A549 (cell line): ENCODE measurements at regions not wholly inside any gene's neighbourhood (a gene's known extent, or its start where the extent isn't known, plus 50 kb on each side); places are given as distances from the start of the nearest gene placed in this dataset.

ENCODE experiments used
- ATAC-seq, 2 experiments: fragments of 200-7000 bp in 1 of 2; fragments of >200 bp in 1 of 2; cut with Nextera tagmentation in 1 of 2; cut with Tn5 transposase in 1 of 2; 3 replicates each; pipeline versions ENCODE4 v1.8.0 to v1.9.1; 2018 to 2020; ENCODE audit warnings: mild to moderate bottlenecking in 1 of 2, moderate library complexity in 1 of 2
- CTCF ChIA-PET: fragments of 300-600 bp; sonication (Branson Sonifier 250); formaldehyde crosslinking; extraction: SDS; loops from one replicate; lab custom pipeline; 2021; ENCODE audit warnings: antibody characterized with exemption, inconsistent platforms; lab: Yijun Ruan, JAX
- POLR2A ChIA-PET: fragments of 350-600 bp; formaldehyde crosslinking; extraction: SDS; loops from one replicate; lab custom pipeline; 2021; ENCODE audit warnings: antibody characterized with exemption, inconsistent platforms; lab: Yijun Ruan, JAX
- DNase-seq, 2 experiments: peaks; one replicate each; pipeline versions ENCODE4 v3.0.0 to v3.0.0-alpha.2; 2011 to 2016; ENCODE audit warnings: low read depth in 1 of 2, low spot score in 1 of 2
- FAIRE-seq: peaks from 2 replicates; lab custom pipeline; 2011; peaks lifted over from hg19 to GRCh38; lab: Jason Lieb, UNC
- H3K27ac ChIP-seq, 2 experiments: fragments of >200 bp; sonication (Bioruptor Twin); formaldehyde crosslinking; 3 replicates each; pipeline ENCODE4 v1.5.1; 2016 to 2017
- H3K4me1 ChIP-seq: fragments of >200 bp; sonication (Bioruptor Twin); formaldehyde crosslinking; 3 replicates; pipeline ENCODE4 v1.6.1; 2016
- H3K4me2 ChIP-seq: fragments of >200 bp; sonication (Bioruptor Twin); formaldehyde crosslinking; 3 replicates; pipeline ENCODE4 v1.6.1; 2016
- H3K4me3 ChIP-seq: fragments of >200 bp; sonication (Bioruptor Twin); formaldehyde crosslinking; 3 replicates; pipeline ENCODE4 v1.5.1; 2016
- H3K9me3 ChIP-seq: fragments of >200 bp; sonication (Bioruptor Twin); formaldehyde crosslinking; 3 replicates; pipeline ENCODE4 v1.6.1; 2016
- BHLHE40 ChIP-seq: IDR thresholded peaks from 2 replicates; pipeline ENCODE4 v1.6.1; 2012; ENCODE audit warnings: low read depth, low read length, inconsistent platforms
- CBX8 ChIP-seq: fragments of 200-600 bp; sonication (generic); IDR thresholded peaks from 2 replicates; pipeline ENCODE4 v1.6.1; 2016
- FOSB ChIP-seq: fragments of 250-450 bp; sonication (Bioruptor Pico); IDR thresholded peaks from 2 replicates; pipeline ENCODE4 v1.5.0; 2020; ENCODE audit warnings: mild to moderate bottlenecking, moderate library complexity
- FOSL2 ChIP-seq, 2 experiments: fragments of 450-650 bp in 1 of 2; fragments of >200 bp in 1 of 2; sonication (Bioruptor Twin) in 1 of 2; formaldehyde crosslinking; IDR thresholded peaks; 2 replicates each; pipeline versions ENCODE4 v1.5.0 to v1.6.1; 2016 to 2020; ENCODE audit warnings: mild to moderate bottlenecking in 1 of 2, moderate library complexity in 1 of 2
- GATA3 ChIP-seq: IDR thresholded peaks from 2 replicates; pipeline ENCODE4 v1.6.1; 2012; ENCODE audit warnings: borderline replicate concordance
- HEYL ChIP-seq: fragments of 250-450 bp; sonication (Bioruptor Pico); IDR thresholded peaks from 2 replicates; pipeline ENCODE4 v1.8.0; 2021; ENCODE audit warnings: mild to moderate bottlenecking, moderate library complexity
- HOXB13 ChIP-seq: fragments of 250-450 bp; sonication (Bioruptor Pico); IDR thresholded peaks from 2 replicates; pipeline ENCODE4 v1.5.0; 2020; ENCODE audit warnings: low read depth, mild to moderate bottlenecking, moderate library complexity
- HOXB5 ChIP-seq: fragments of 250-450 bp; sonication (Bioruptor Pico); IDR thresholded peaks from 2 replicates; pipeline ENCODE4 v1.5.0; 2020; ENCODE audit warnings: mild to moderate bottlenecking, moderate library complexity
- JUN ChIP-seq, 2 experiments: fragments of >200 bp; sonication (Bioruptor Twin); formaldehyde crosslinking; IDR thresholded peaks; 2 replicates in 1 of 2; 3 replicates in 1 of 2; pipeline ENCODE4 v1.6.1; 2016 to 2017
- JUNB ChIP-seq: fragments of >200 bp; sonication (Bioruptor Twin); formaldehyde crosslinking; IDR thresholded peaks from 2 replicates; pipeline ENCODE4 v1.6.1; 2016
- KDM5A ChIP-seq: fragments of 200-600 bp; sonication (generic); IDR thresholded peaks from 2 replicates; pipeline ENCODE4 v1.6.1; 2016; ENCODE audit warnings: antibody characterized with exemption, mild to moderate bottlenecking
- NPAS2 ChIP-seq: fragments of 250-450 bp; sonication (Bioruptor Pico); IDR thresholded peaks from 2 replicates; pipeline ENCODE4 v1.8.0; 2022; ENCODE audit warnings: mild to moderate bottlenecking, moderate library complexity, borderline replicate concordance
- RCOR1 ChIP-seq: fragments of 150-350 bp; IDR thresholded peaks from 2 replicates; pipeline ENCODE4 v1.6.1; 2014; ENCODE audit warnings: antibody characterized with exemption, low read length, low read depth
- RNF2 ChIP-seq: fragments of 200-600 bp; sonication (generic); IDR thresholded peaks from 2 replicates; pipeline ENCODE4 v1.6.1; 2016; ENCODE audit warnings: low read depth, mild to moderate bottlenecking, antibody characterized with exemption, moderate library complexity, borderline replicate concordance
- SMC3 ChIP-seq: fragments of >200 bp; sonication (Bioruptor Twin); formaldehyde crosslinking; IDR thresholded peaks from 3 replicates; pipeline ENCODE4 v1.6.1; 2018; ENCODE audit warnings: inconsistent platforms
- TFCP2L1 ChIP-seq: fragments of 250-450 bp; sonication (Bioruptor Pico); IDR thresholded peaks from 2 replicates; pipeline ENCODE4 v1.5.0; 2021; ENCODE audit warnings: mild to moderate bottlenecking
- ZFP36 ChIP-seq: fragments of 450-650 bp; IDR thresholded peaks from 2 replicates; pipeline ENCODE4 v1.6.1; 2014; ENCODE audit warnings: borderline replicate concordance; ENCODE audit not compliant: partially characterized antibody
- ZNF302 ChIP-seq: fragments of 250-450 bp; sonication (Bioruptor Pico); IDR thresholded peaks from 2 replicates; pipeline ENCODE4 v1.9.0; 2021; ENCODE audit warnings: inconsistent platforms, mild to moderate bottlenecking, moderate library complexity
- ZSCAN20 ChIP-seq: fragments of 250-450 bp; sonication (Bioruptor Pico); IDR thresholded peaks from 2 replicates; pipeline ENCODE4 v1.8.0; 2022; ENCODE audit warnings: mild to moderate bottlenecking, moderate library complexity
- WGBS: methylation state at CpG from one replicate; pipeline ENCODE4 v1.1.6; 2017; ENCODE audit errors: missing lambda C conversion rate; 5-methylcytosine and 5-hydroxymethylcytosine counted together
- TF ChIP-seq, protein P1 (sequence below): fragments of 450-650 bp; IDR thresholded peaks from 2 replicates; pipeline ENCODE4 v1.6.1; 2014; ENCODE audit warnings: antibody characterized with exemption
- TF ChIP-seq, protein P2 (sequence below): fragments of 150-350 bp; IDR thresholded peaks from 2 replicates; pipeline ENCODE4 v1.6.1; 2014; ENCODE audit warnings: low read depth, mild to moderate bottlenecking, low read length
- TF ChIP-seq, protein P3 (sequence below): fragments of >200 bp; sonication (Bioruptor Twin); formaldehyde crosslinking; IDR thresholded peaks from 3 replicates; pipeline ENCODE4 v1.5.1; 2016
- TF ChIP-seq, protein P4 (sequence below): IDR thresholded peaks from 2 replicates; pipeline ENCODE4 v1.6.1; 2012
- TF ChIP-seq, protein P5 (sequence below): fragments of >200 bp; sonication (Bioruptor Twin); formaldehyde crosslinking; IDR thresholded peaks from 2 replicates; pipeline ENCODE4 v1.6.1; 2016
- TF ChIP-seq, protein P6 (sequence below): fragments of >200 bp; sonication (Bioruptor Twin); formaldehyde crosslinking; IDR thresholded peaks from 3 replicates; pipeline ENCODE4 v1.6.1; 2016
- TF ChIP-seq, protein P7 (sequence below): fragments of 200-600 bp; sonication (generic); IDR thresholded peaks from 2 replicates; pipeline ENCODE4 v1.6.1; 2016; ENCODE audit warnings: antibody characterized with exemption, mild to moderate bottlenecking, moderate library complexity
- TF ChIP-seq, protein P8 (sequence below): fragments of 250-450 bp; sonication (Bioruptor Pico); IDR thresholded peaks from 2 replicates; pipeline ENCODE4 v1.5.0; 2020; ENCODE audit warnings: low read depth, mild to moderate bottlenecking, moderate library complexity
- TF ChIP-seq, protein P9 (sequence below): IDR thresholded peaks from 2 replicates; pipeline ENCODE4 v1.6.1; 2012; ENCODE audit warnings: low read depth, borderline replicate concordance

DNA sequence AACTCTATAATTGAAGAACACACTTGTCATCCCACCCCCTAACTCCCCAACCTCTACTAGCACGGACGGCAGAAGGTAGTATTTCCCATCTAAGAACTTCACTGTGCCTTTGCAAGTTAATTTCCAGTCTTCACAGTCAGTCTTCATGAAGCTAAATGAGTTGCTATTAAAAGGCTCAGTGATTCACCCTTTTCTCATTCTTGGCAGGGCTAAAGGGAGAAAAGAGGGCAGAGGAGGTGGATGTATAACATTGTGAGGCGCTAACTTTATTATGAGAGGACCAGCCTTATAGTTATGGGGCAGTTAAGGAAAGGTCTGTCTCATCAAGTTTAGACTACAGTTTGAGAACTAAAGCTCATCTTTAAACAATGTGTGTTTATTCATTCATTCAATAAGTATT lies 161.0 kb upstream of the S100G start:
- DNase-seq (no peak), ATAC-seq (no peak), FAIRE-seq (no peak)
- no peak for TF ChIP-seq ZNF302 (CRISPR knock-in tag)
- TF ChIP-seq RNF2 = no peak
- TF ChIP-seq CBX8 = no peak
- TF ChIP-seq ZSCAN20 (CRISPR knock-in tag) = no peak
- no peak for TF ChIP-seq HOXB13
- TF ChIP-seq KDM5A = no peak
- no peak for TF ChIP-seq HEYL (CRISPR knock-in tag)
- TF ChIP-seq, protein P1, sequence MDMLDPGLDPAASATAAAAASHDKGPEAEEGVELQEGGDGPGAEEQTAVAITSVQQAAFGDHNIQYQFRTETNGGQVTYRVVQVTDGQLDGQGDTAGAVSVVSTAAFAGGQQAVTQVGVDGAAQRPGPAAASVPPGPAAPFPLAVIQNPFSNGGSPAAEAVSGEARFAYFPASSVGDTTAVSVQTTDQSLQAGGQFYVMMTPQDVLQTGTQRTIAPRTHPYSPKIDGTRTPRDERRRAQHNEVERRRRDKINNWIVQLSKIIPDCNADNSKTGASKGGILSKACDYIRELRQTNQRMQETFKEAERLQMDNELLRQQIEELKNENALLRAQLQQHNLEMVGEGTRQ = no peak
- TF ChIP-seq TFCP2L1 = no peak
- TF ChIP-seq, protein P2, sequence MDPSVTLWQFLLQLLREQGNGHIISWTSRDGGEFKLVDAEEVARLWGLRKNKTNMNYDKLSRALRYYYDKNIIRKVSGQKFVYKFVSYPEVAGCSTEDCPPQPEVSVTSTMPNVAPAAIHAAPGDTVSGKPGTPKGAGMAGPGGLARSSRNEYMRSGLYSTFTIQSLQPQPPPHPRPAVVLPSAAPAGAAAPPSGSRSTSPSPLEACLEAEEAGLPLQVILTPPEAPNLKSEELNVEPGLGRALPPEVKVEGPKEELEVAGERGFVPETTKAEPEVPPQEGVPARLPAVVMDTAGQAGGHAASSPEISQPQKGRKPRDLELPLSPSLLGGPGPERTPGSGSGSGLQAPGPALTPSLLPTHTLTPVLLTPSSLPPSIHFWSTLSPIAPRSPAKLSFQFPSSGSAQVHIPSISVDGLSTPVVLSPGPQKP = no peak
- TF ChIP-seq SMC3 = no peak
- TF ChIP-seq GATA3 = no peak
- TF ChIP-seq, protein P3, sequence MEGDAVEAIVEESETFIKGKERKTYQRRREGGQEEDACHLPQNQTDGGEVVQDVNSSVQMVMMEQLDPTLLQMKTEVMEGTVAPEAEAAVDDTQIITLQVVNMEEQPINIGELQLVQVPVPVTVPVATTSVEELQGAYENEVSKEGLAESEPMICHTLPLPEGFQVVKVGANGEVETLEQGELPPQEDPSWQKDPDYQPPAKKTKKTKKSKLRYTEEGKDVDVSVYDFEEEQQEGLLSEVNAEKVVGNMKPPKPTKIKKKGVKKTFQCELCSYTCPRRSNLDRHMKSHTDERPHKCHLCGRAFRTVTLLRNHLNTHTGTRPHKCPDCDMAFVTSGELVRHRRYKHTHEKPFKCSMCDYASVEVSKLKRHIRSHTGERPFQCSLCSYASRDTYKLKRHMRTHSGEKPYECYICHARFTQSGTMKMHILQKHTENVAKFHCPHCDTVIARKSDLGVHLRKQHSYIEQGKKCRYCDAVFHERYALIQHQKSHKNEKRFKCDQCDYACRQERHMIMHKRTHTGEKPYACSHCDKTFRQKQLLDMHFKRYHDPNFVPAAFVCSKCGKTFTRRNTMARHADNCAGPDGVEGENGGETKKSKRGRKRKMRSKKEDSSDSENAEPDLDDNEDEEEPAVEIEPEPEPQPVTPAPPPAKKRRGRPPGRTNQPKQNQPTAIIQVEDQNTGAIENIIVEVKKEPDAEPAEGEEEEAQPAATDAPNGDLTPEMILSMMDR = no peak
- TF ChIP-seq JUN (IDR thresholded peaks at IDR 0.05) = no peak
- no peak for TF ChIP-seq ZFP36
- no peak for TF ChIP-seq HOXB5 (CRISPR knock-in tag)
- TF ChIP-seq, protein P4, sequence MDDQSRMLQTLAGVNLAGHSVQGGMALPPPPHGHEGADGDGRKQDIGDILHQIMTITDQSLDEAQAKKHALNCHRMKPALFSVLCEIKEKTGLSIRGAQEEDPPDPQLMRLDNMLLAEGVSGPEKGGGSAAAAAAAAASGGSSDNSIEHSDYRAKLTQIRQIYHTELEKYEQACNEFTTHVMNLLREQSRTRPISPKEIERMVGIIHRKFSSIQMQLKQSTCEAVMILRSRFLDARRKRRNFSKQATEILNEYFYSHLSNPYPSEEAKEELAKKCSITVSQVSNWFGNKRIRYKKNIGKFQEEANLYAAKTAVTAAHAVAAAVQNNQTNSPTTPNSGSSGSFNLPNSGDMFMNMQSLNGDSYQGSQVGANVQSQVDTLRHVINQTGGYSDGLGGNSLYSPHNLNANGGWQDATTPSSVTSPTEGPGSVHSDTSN = no peak
- TF ChIP-seq BHLHE40 = no peak
- TF ChIP-seq, protein P5, sequence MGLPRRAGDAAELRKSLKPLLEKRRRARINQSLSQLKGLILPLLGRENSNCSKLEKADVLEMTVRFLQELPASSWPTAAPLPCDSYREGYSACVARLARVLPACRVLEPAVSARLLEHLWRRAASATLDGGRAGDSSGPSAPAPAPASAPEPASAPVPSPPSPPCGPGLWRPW = no peak
- no peak overlapping the region for H3K4me3 ChIP-seq
- peaks cover 6% of the 10 kb centered on the region; the same call in 2 of the 3 replicates for H3K4me1 ChIP-seq
- no peaks in the 10 kb centered on the region for H3K9me3 ChIP-seq
- WGBS = 71% methylated on average over 3 of the region's 3 CpGs
- POLR2A ChIA-PET = no interaction called here
- CTCF ChIA-PET = no interaction called here
- H3K27ac ChIP-seq = no peak overlapping the region
- H3K4me2 ChIP-seq = no peak overlapping the region

DNA sequence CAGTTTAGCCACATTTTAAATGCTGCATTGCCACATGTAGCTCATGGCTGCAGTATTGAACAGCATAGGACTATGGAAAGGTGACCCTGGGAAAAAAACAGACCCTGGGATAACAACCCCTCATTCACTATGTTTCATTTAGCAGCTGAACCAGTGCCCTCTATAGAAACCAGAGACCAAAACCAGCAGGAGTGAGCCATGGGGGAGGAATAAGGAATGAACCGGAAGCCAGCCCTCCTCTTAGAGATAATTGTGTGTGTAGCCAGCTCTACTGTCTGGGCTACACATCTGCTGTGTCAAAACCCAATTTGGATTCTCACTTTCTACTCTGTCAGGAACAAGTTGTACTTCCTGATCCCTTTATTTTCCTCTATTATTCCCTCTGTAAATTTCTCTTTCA lies 158.5 kb upstream of the S100G start:
- no peak overlapping the region for H3K4me3 ChIP-seq
- no peak for FAIRE-seq
- no peaks in the 10 kb centered on the region for H3K4me1 ChIP-seq
- no peak overlapping the region for H3K4me2 ChIP-seq
- no peak for ATAC-seq
- WGBS = 63% methylated on average over 1 of the region's 1 CpG
- no peak overlapping the region for H3K27ac ChIP-seq
- TF ChIP-seq NPAS2 (no peak), FOSL2 (IDR thresholded peaks at IDR 0.05) (no peak), FOSL2 (CRISPR knock-in tag; IDR thresholded peaks at IDR 0.05) (no peak), RCOR1 (no peak), JUNB (no peak), FOSB (CRISPR knock-in tag) (no peak), JUN (IDR thresholded peaks at IDR 0.05) (no peak), ZFP36 (no peak)
- TF ChIP-seq, protein P6, sequence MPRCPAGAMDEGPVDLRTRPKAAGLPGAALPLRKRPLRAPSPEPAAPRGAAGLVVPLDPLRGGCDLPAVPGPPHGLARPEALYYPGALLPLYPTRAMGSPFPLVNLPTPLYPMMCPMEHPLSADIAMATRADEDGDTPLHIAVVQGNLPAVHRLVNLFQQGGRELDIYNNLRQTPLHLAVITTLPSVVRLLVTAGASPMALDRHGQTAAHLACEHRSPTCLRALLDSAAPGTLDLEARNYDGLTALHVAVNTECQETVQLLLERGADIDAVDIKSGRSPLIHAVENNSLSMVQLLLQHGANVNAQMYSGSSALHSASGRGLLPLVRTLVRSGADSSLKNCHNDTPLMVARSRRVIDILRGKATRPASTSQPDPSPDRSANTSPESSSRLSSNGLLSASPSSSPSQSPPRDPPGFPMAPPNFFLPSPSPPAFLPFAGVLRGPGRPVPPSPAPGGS = no peak
- TF ChIP-seq, protein P7, sequence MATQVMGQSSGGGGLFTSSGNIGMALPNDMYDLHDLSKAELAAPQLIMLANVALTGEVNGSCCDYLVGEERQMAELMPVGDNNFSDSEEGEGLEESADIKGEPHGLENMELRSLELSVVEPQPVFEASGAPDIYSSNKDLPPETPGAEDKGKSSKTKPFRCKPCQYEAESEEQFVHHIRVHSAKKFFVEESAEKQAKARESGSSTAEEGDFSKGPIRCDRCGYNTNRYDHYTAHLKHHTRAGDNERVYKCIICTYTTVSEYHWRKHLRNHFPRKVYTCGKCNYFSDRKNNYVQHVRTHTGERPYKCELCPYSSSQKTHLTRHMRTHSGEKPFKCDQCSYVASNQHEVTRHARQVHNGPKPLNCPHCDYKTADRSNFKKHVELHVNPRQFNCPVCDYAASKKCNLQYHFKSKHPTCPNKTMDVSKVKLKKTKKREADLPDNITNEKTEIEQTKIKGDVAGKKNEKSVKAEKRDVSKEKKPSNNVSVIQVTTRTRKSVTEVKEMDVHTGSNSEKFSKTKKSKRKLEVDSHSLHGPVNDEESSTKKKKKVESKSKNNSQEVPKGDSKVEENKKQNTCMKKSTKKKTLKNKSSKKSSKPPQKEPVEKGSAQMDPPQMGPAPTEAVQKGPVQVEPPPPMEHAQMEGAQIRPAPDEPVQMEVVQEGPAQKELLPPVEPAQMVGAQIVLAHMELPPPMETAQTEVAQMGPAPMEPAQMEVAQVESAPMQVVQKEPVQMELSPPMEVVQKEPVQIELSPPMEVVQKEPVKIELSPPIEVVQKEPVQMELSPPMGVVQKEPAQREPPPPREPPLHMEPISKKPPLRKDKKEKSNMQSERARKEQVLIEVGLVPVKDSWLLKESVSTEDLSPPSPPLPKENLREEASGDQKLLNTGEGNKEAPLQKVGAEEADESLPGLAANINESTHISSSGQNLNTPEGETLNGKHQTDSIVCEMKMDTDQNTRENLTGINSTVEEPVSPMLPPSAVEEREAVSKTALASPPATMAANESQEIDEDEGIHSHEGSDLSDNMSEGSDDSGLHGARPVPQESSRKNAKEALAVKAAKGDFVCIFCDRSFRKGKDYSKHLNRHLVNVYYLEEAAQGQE = no peak
- TF ChIP-seq, protein P8, sequence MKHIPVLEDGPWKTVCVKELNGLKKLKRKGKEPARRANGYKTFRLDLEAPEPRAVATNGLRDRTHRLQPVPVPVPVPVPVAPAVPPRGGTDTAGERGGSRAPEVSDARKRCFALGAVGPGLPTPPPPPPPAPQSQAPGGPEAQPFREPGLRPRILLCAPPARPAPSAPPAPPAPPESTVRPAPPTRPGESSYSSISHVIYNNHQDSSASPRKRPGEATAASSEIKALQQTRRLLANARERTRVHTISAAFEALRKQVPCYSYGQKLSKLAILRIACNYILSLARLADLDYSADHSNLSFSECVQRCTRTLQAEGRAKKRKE (CRISPR knock-in tag) = no peak
- TF ChIP-seq, protein P9, sequence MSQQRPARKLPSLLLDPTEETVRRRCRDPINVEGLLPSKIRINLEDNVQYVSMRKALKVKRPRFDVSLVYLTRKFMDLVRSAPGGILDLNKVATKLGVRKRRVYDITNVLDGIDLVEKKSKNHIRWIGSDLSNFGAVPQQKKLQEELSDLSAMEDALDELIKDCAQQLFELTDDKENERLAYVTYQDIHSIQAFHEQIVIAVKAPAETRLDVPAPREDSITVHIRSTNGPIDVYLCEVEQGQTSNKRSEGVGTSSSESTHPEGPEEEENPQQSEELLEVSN = no peak
- ChIA-PET CTCF (no interaction called here), POLR2A (no interaction called here)
- DNase-seq = no peak
- no peaks in the 10 kb centered on the region for H3K9me3 ChIP-seq
